CD1c-positive myeloid dendritic cell (primary cell): ENCODE measurements at regions not wholly inside any gene's neighbourhood (a gene's known extent, or its start where the extent isn't known, plus 50 kb on each side); places are given as distances from the start of the nearest gene placed in this dataset.
"Not testable (repeated sequence)": the region's sequence is repeated elsewhere in the genome, so short reads cannot be mapped to it uniquely, and the experiment has no call there.

Experiments
- DNase-seq: peaks from one replicate; pipeline ENCODE4 v3.0.0-alpha.2; 2016; ENCODE audit errors: extremely low spot score

DNA sequence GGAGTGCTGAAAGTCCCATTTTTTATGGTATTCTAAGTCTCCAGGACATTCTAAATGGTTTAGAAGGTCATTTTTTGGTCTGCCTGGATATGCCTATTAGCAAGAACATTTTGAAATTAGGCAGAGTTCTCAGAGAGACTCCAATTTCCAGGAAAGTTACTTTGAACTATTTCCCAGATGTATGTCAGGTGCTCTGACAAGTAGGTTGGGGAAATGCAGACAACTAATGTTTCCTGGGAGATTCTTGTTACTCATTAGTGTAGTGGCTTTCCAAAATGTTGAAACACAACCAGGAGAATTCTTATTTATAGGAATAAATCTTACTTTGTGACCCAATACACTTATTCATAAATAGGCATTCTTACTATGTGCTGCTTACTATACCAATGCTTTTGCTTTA lies 268.4 kb downstream of the ZNF37A start:
- not testable (repeated sequence) for DNase-seq

GRCh38 chr10:38364073-38364472 lies 269.9 kb downstream of the ZNF37A start:
- not testable (repeated sequence) for DNase-seq

DNA sequence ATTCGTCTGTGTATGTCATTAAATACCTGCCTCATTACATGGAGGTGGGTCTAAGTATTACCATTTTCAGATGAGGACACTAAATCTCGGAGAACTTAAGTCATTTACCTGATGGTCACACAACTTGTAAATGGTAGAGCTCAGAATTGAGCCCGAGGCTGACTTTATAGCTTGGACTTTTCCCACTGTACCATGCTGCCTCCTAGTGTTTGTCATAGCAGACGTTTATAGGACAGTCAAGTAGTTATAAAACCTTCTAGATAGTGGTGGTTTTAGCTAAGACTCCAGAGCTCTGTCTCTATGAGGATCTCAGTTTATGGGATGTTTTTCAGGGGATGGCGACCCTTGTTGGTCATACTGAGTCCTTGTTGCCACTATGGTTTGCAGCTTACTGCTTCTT lies 271.8 kb downstream of the ZNF37A start:
- peak; percentile 52 for DNase-seq

GRCh38 chr10:38383800-38384199 lies 289.7 kb downstream of the ZNF37A start:
- DNase-seq, result not testable (repeated sequence)

- not testable (repeated sequence) for DNase-seq
These were observed 292.7 kb downstream of the ZNF37A start for GRCh38 chr10:38386869-38387268.

GRCh38 chr10:38390725-38391124 lies 296.6 kb downstream of the ZNF37A start:
- peak; percentile 19 for DNase-seq

DNA sequence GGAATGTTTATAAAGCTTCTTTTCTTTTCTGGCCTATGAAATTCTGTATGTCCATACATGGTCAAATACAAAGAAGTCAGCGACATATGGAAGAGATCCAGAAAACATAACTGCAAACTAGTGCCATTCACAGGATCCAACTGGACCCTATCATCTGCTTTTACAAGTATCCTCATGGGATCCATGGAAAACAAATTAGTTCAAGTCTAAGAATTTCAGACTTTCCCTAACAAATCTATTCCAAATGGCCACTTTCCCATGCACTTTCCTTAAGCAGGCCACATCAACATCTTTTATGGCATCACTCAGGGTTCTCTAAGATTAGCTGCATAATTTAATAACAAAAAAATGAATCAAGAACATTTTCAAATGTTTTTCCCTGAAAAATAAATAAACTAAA lies 301.3 kb downstream of the ZNF37A start:
- DNase-seq, result not testable (repeated sequence)

DNA sequence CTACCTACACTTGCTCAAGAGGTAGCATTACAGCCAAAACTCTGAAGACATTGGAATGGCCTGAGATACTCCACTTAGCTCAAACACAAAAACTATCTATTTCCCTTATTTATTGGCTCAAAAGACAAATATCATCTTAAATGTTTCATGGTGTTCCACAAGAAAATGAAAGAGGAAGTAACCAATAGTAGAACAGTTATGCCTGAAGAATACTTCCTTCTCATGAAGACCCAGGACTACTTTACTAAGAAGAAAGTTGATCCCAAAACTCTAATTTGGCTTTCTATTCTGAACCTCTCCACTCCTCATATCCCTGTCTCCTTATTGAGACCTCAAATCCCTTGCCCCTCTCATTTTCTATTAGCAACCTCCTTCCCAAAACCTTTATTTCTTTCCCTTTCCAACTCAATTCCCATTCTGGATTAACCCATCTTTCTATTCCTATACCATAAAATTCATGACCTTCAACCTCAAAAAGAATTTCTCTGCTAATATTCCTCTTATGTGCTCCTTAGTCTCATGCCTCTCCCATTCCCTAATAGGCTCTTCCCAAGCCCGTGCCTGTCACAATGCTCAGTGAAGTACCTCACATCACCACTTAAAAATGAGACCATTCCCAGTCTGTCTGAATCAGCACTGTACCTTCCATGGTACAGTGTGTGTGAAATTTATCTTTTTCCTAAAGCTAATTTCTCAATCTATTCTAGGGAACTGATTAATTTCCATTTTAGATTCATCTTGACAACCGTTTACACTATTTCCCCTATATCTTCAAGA lies 302.2 kb downstream of the ZNF37A start:
- DNase-seq, result peak; percentile 10

- not testable (repeated sequence) for DNase-seq
These were observed 307.4 kb downstream of the ZNF37A start for GRCh38 chr10:38401565-38401964.

DNA sequence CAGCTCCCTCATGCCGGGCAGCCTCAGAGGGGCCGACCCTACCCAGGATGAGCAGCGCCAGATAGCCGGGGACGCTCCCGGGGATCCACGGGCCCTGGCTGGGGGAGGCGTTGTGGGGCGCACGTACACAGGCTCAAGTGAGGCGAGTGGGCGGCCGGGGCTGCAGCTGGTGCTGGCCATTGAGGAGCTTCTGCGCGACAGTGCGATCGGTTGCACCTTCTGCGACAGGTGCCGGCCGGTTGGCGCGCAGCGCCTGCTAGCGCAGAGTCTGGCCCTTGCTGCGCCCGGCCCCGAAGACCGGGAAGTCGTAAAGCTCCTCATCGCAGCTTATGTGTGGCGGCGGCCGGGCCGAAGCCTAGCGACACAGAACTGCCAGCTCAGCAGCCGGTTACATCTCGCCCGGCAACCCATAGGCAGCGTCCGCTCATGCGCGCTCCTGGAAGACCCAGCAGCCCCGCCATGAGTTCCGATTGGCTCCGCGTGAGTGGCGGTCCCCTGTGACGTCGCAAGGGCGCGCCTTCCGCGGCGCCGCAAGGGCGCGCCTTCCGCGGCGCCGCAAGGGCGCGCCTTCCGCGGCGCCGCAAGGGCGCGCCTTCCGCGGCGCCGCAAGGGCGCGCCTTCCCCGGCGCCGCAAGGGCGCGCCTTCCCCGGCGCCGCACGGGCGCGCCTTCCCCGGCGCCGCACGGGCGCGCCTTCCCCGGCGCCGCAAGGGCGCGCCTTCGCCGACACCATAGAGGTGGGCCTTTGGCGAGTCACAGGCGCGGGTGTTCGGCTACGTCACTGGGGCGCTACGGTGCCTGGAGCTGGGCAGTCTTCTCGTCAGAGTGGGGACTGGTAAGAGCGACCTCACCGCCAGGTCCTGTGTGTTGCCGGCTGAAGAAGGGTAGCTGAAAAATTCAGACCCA lies 308.6 kb downstream of the ZNF37A start:
- DNase-seq, result peak; percentile 97

DNA sequence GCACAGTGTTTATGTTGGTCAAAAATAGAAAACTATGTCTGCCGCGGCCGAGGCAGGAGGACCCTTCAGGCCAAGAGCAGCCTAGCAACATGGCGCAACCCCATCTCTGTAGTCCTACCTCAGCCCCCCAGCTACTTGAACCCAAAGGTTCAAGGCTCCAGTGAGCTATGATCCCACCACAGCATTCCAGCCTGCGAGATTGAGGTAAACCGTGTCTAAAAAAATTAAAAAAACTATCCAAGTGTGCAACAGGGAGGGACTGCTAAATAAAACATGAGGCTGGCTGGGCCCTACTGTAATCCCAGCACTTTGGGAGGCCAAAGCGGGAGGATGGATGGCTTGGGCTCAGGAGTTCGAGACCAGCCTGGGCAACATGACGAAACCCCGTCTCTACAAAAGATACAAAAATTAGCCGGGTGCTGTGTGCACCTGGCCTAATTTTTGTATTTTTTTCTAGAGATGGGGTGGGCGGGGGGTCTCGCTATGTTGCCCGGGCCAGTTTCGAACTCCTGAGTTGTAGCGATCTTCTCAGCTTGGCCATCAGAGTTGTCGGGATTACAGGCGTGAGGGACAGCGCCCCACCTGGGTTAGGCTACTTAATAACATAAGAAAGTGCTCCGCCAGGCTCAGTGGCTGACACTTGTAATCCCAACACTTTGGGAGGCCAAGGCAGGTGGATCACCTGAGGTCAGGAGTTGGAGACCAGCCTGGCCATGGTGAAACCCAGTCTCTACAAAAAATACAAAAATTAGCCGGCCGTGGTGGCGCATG lies 309.4 kb downstream of the ZNF37A start:
- not testable (repeated sequence) for DNase-seq

DNA sequence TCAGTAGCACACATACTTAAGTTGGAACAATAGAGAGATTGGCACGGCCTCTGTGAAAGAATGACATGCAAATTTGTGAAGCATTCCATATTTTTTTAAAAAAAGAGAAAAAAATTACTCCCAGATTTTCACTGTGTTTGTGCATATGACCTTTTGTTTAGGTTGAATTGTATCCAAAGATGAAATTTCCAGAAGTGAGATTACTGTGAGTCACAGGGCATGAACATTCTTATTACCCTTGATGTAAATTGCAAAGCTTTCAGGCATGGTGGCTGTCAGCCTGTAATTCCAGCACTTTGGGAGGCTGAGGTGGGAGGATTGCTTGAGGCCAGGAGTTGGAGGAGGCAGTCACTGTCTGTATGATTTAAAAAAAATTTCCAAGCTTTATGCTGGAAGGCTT lies 329.5 kb downstream of the ZNF37A start:
- DNase-seq, result not testable (repeated sequence)

GRCh38 chr10:38430242-38430641 lies 336.1 kb downstream of the ZNF37A start:
- DNase-seq, result not testable (repeated sequence)

GRCh38 chr10:38437359-38437758 lies 343.2 kb downstream of the ZNF37A start:
- not testable (repeated sequence) for DNase-seq

DNA sequence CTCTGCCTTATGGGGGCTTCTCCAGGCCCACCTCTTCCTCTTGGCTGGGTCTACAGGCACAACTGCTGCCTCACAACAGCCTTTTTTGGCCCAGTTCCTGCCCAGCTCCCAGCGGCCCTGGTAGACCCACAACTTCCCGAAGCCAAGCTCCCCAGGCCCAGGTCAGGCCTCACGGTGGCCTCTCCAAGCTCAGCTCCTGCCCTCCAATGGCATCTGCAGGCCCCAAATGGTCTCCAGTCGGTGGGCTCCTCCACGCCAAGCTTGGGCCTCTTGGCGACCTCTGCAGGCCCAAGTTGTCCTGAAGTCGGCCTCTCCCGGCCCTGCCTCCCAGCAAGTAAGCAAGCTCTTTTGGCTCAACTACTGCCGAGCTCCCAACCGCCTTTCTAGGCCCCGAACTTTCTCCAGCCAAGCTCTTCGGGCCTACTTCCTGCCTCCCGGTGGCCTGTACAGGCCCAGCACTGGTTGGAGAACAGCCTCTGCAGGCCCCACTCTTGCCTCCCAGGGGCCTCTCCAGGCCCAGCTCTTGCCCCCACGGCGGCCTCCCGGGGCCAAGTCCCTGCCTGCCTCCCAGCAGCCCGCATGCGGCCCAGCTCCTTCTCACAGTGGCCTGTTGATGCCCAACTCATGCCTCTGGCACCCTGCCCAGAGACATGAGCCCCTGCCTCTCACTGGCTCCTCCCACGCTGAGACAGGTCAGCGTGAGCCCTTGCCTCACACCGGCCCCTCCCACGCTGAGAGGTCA lies 354.6 kb downstream of the ZNF37A start:
- not testable (repeated sequence) for DNase-seq

DNA sequence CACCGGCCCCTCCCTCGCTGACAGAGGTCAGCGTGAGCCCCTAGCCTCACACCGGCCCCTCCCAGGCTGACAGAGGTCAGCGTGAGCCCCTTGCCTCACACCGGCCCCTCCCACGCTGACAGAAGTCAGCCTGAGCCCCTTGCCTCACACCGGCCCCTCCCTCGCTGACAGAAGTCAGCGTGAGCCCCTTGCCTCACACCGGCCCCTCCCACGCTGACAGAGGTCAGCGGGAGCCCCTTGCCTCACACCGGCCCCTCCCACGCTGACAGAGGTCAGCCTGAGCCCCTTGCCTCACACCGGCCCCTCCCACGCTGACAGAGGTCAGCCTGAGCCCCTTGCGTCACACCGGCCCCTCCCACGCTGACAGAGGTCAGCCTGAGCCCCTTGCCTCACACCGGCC lies 355.5 kb downstream of the ZNF37A start:
- DNase-seq, result not testable (repeated sequence)

DNA sequence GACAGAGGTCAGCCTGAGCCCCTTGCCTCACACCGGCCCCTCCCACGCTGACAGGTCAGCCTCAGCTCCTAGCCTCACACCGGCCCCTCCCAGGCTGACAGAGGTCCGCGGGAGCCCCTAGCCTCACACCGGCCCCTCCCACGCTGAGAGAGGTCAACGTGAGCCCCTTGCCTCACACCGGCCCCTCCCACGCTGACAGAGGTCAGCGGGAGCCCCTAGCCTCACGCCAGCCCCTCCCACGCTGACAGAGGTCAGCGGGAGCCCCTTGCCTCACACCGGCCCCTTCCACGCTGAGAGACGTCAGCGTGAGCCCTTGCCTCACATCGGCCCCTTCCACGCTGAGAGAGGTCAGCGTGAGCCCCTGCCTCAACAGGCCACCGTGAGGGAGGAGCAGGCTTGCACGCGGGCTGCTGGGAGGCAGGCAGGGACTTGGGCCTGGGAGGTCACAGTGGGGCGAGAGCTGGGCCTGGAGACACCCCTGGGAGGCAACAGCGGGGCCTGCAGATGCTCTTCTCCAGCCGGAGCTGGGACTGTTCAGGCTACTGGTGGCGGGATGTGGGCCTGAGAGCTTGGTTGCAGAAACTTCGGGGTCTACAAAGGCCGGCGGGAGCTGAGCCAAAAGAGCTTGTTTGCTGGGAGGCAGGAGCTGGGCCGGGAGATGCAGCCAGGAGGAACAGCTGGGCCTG lies 356.4 kb downstream of the ZNF37A start:
- DNase-seq, result not testable (repeated sequence)

- DNase-seq, result not testable (repeated sequence)
These were observed 357.3 kb downstream of the ZNF37A start for GRCh38 chr10:38451306-38451967.
